Motor neuron (in vitro differentiated cells): ENCODE measurements at regions not wholly inside any gene's neighbourhood (a gene's known extent, or its start where the extent isn't known, plus 50 kb on each side); places are given as distances from the start of the nearest gene placed in this dataset.

ENCODE experiments used
- ATAC-seq, 8 experiments: fragments of 200-7000 bp; cut with Tn5 transposase; replicated peaks in 6 of 8; 2 replicates each; pipeline ENCODE4 v1.8.0; 2021; ENCODE audit warnings: mild to moderate bottlenecking in 8 of 8, moderate library complexity in 8 of 8
- H3K27ac ChIP-seq, 2 donors: fragments of 250-450 bp; sonication (Bioruptor Pico); 2 replicates each; pipeline ENCODE4 v1.9.0; 2021; ENCODE audit warnings: antibody characterized with exemption in 2 of 2, mild to moderate bottlenecking in 2 of 2, moderate library complexity in 1 of 2
- H3K4me1 ChIP-seq, 2 donors: fragments of 250-450 bp; sonication (Bioruptor Pico); replicated peaks in 1 of 2; 2 replicates each; pipeline ENCODE4 v1.6.1; 2021; ENCODE audit warnings: antibody characterized with exemption in 2 of 2, mild to moderate bottlenecking in 2 of 2, moderate library complexity in 1 of 2
- H3K4me3 ChIP-seq, 5 donors: fragments of 250-450 bp; sonication (Bioruptor Pico); 2 replicates each; pipeline ENCODE4 v1.9.0; 2021; ENCODE audit warnings: antibody characterized with exemption in 5 of 5, mild to moderate bottlenecking in 5 of 5, moderate library complexity in 4 of 5
- WGBS, 10 experiments: fragments of 450-650 bp; shearing (Covaris generic); methylation state at CpG; one replicate each; pipeline ENCODE4 v1.0.0; 2022; 5-methylcytosine and 5-hydroxymethylcytosine counted together
- in situ Hi-C, 9 experiments: fragments of 400-800 bp; cut with MboI; loops; one replicate each; pipeline ENCODE4 v1.15.0; 2021; ENCODE audit warnings: low sequenced_read_pairs in 9 of 9, low pct_unique_long_range_greater_than_20kb in 2 of 9; ENCODE audit not compliant: unreplicated experiment in 9 of 9

DNA sequence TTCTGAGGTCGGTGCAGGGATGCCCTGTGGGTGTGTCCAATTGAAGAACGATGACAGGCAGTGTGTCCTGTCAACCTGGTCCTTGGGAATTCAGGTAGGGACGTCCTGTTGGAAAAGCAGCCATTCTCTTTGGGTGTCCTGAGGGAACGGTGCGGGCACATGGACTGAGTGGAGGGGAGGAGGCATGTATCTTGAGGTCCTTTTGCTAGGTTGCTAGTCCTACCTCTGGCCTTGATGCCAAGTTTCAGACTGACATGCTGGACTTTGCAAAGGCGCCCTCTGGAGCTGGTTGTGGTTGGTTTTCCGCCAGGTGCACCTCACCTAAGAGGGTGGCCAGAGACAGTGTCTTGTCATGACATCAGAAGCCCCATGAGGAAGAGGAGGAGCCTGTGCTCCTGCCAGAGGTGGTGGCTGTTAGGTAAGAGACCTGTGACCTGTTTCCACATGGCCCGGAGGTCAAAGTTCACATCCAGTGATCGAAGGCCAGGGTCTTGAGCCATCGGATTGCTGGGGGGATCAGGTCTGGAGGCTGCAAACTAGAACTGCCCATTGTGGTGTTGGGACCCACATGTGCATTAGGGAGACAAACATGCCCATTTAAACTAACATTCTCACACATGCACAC is 106.3 kb downstream of the SNRPN start:
- no peak overlapping the region for H3K27ac ChIP-seq
- in situ Hi-C loops, result no loop called here
- no peaks in the 10 kb centered on the region for H3K4me1 ChIP-seq
- ATAC-seq, result no peak
- 17 to 76% (median 60%) methylated on average over 1 to 5 of the region's 10 CpGs; no CpG with 5 or more reads in 1 of the 10 experiments for WGBS, 10 experiments
- H3K4me3 ChIP-seq, result no peak overlapping the region

DNA sequence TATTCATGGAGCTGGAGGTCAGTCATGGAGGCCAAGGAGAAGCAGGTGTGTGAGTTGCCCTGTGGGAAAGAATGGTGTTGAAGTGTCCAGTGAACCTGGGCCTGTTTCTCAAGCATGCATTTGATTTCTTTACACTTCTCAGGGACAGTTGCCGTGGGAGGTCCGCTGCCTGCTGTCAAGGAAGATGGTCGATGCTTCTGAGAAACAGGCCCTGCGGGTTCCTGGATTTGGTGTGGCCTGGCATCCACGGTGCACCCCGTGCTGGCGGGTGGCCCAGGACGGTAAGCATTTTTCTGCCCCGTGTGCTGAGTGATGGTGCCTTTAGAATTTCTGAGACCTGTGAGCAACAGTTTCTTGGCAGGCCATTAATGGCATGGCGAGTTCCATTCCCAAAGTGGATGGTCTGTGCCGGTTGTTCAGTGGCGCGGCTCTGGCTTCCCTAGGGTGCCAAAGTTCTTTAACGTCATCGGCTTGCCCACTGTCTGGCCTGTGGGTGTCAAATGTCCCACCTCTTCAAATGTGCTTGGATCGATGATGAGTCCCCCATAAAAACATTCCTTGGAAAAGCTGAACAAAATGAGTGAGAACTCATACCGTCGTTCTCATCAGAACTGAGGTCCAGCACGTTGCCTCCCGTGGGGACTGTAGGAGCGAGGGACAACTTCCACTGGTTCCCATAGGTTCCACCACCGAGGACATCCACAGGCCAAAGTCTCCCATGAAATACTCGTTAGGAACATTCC is 107.2 kb downstream of the SNRPN start:
- no peak overlapping the region for H3K4me3 ChIP-seq
- no peaks in the 10 kb centered on the region for H3K4me1 ChIP-seq
- ATAC-seq, result no peak
- whole genome bisulfite sequencing, 10 experiments, result 13 to 100% (median 88%) methylated on average over 1 to 10 of the region's 23 CpGs; no CpG with 5 or more reads in 1 of the 10 experiments
- in situ Hi-C loops, result no loop called here
- H3K27ac ChIP-seq, result no peak overlapping the region

GRCh38 chr15:25062551-25063430 is 108.0 kb downstream of the SNRPN start:
- 0 to 100% (median 72%) methylated on average over 1 to 8 of the region's 13 CpGs; no CpG with 5 or more reads in 2 of the 10 experiments for WGBS, 10 experiments
- no peak for ATAC-seq
- in situ Hi-C loops, result no loop called here
- Histone ChIP-seq H3K27ac (no peak overlapping the region), H3K4me3 (no peak overlapping the region), H3K4me1 (no peaks in the 10 kb centered on the region)

- no peaks in the 10 kb centered on the region for H3K4me1 ChIP-seq
- no peak for ATAC-seq
- no peak overlapping the region for H3K27ac ChIP-seq
- 40 to 100% (median 58%) methylated on average over 1 to 7 of the region's 9 CpGs; no CpG with 5 or more reads in 2 of the 10 experiments for WGBS, 10 experiments
- in situ Hi-C loops, result no loop called here
- no peak overlapping the region for H3K4me3 ChIP-seq
Measured at GRCh38 chr15:25065286-25065685, 110.5 kb downstream of the SNRPN start.

DNA sequence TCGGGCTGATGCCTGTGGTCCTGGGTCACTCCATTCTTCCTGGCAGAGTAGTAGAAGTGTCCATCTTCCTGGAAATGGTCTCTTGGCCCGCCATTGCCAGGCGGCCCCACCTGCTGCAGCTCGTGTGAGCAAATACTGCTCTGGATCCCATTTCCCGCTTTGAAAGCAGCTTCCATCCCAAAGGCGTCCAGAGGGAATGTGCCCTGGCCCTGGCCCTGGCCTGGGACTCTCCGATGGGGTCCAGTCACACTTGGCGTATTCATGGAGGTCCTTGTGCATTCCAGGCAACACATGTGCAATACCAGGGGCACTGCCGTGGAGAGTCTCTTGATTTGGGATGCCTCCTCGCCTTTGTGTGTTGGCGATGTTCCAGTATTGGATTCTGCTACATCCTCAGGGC is 111.1 kb downstream of the SNRPN start:
- no peaks in the 10 kb centered on the region for H3K4me1 ChIP-seq
- H3K27ac ChIP-seq, result no peak overlapping the region
- 0 to 100% (median 79%) methylated on average over 1 to 5 of the region's 11 CpGs; no CpG with 5 or more reads in 6 of the 10 experiments for WGBS, 10 experiments
- no peak overlapping the region for H3K4me3 ChIP-seq
- in situ Hi-C loops, result no loop called here
- ATAC-seq, result no peak

- H3K27ac ChIP-seq, result no peak overlapping the region
Measured at GRCh38 chr15:25066708-25067107, 111.9 kb downstream of the SNRPN start.

GRCh38 chr15:25067725-25068309 is 113.0 kb downstream of the SNRPN start:
- no peak overlapping the region for H3K4me3 ChIP-seq
- no peak overlapping the region for H3K27ac ChIP-seq
- no peaks in the 10 kb centered on the region for H3K4me1 ChIP-seq
- 31 to 100% (median 83%) methylated on average over 1 to 7 of the region's 12 CpGs; no CpG with 5 or more reads in 2 of the 10 experiments for WGBS, 10 experiments
- ATAC-seq, result no peak
- in situ Hi-C loops, result no loop called here

More at GRCh38 chr15:25066708-25067107, 111.9 kb downstream of the SNRPN start:
- H3K4me1 ChIP-seq, result no peaks in the 10 kb centered on the region
- H3K4me3 ChIP-seq, result no peak overlapping the region
- WGBS, 10 experiments, result 40 to 84% (median 75%) methylated on average over 1 to 10 of the region's 12 CpGs; no CpG with 5 or more reads in 4 of the 10 experiments
- no peak for ATAC-seq
- in situ Hi-C loops, result no loop called here

DNA sequence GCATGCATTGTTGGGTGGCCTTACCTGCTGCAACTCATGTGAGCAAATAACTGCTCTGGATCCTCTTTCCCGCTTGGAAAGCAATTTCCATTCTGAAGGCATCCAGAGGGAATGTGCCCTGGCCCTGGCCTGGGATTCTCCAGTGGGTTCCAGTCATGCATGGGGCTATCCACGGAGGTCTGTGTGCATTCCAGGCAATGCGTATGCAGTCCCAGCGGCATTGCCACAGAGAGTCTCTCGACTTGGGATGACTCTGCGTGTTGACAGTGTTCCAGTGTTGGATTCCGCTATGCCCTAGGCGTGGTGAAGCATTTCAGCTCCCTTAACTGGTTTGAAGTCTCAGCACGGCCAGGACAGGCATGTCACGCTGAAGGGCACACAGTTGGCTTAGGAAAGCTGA is 113.9 kb downstream of the SNRPN start:
- no peak overlapping the region for H3K4me3 ChIP-seq
- H3K27ac ChIP-seq, result no peak overlapping the region
- ATAC-seq, result no peak
- WGBS, 10 experiments, result 33 to 90% (median 69%) methylated on average over 2 to 8 of the region's 10 CpGs; no CpG with 5 or more reads in 5 of the 10 experiments
- in situ Hi-C loops, result no loop called here
- no peaks in the 10 kb centered on the region for H3K4me1 ChIP-seq

DNA sequence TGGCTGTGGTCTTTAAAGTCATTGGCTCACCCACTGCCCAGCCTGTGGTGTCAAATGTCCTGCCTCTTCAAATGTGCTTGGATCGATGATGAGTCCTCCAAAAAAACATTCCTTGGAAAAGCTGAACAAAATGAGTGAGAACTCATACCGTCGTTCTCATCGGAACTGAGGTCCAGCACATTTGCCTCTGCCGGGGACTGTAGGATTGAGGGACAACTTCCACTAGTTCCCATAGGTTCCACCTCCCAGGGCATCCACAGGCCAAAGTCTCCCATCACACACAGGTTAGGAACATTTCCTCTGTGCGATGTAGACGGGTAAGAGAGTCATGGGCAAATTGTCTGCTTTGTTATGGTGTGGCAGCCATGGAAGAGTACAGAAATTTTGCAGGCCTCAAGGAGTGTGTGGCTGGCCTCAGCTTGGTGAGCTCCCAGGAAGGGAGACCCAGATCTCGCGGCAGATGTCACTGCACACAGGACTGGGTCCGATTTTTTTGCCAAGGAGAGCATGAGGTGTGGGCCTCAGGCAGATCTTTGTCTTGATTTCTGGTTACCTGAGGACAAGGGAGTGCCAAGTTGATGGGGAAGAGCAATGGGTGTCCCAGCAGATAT is 115.7 kb downstream of the SNRPN start:
- in situ Hi-C loops, result no loop called here
- WGBS, 10 experiments, result 90 to 100% (median 93%) methylated on average over 1 to 7 of the region's 10 CpGs; no CpG with 5 or more reads in 4 of the 10 experiments
- H3K27ac ChIP-seq, result no peak overlapping the region
- H3K4me1 ChIP-seq, result no peaks in the 10 kb centered on the region
- ATAC-seq, result no peak
- no peak overlapping the region for H3K4me3 ChIP-seq

GRCh38 chr15:25072857-25073476 is 118.2 kb downstream of the SNRPN start:
- 0 to 88% (median 75%) methylated on average over 1 to 9 of the region's 11 CpGs; no CpG with 5 or more reads in 1 of the 10 experiments for WGBS, 10 experiments
- no peak for ATAC-seq
- in situ Hi-C loops, result no loop called here
- Histone ChIP-seq H3K4me1 (no peaks in the 10 kb centered on the region), H3K27ac (no peak overlapping the region), H3K4me3 (no peak overlapping the region)

- in situ Hi-C loops, result no loop called here
- ATAC-seq, result no peak
- H3K4me1 ChIP-seq, result no peaks in the 10 kb centered on the region
Measured at GRCh38 chr15:25087137-25087536, 132.3 kb downstream of the SNRPN start.

GRCh38 chr15:25088261-25088790 is 133.5 kb downstream of the SNRPN start:
- WGBS, 10 experiments, result 13 to 100% (median 70%) methylated on average over 1 to 4 of the region's 8 CpGs; no CpG with 5 or more reads in 4 of the 10 experiments

More at GRCh38 chr15:25087137-25087536, 132.3 kb downstream of the SNRPN start:
- Histone ChIP-seq H3K4me3 (no peak overlapping the region), H3K27ac (no peak overlapping the region)
- 0 to 100% (median 70%) methylated on average over 1 to 7 of the region's 8 CpGs; no CpG with 5 or more reads in 3 of the 10 experiments for WGBS, 10 experiments

More at GRCh38 chr15:25088261-25088790, 133.5 kb downstream of the SNRPN start:
- ATAC-seq, result no peak
- no peak overlapping the region for H3K4me3 ChIP-seq
- H3K4me1 ChIP-seq, result no peaks in the 10 kb centered on the region
- no peak overlapping the region for H3K27ac ChIP-seq
- in situ Hi-C loops, result no loop called here
